Left lung (tissue), 4 donors: ENCODE measurements at regions not wholly inside any gene's neighbourhood (a gene's known extent, or its start where the extent isn't known, plus 50 kb on each side); places are given as distances from the start of the nearest gene placed in this dataset.

Source experiments
- ATAC-seq: fragments of 200-7000 bp; cut with Tn5 transposase; one replicate; pipeline ENCODE4 v1.9.1; 2020; ENCODE audit warnings: moderate library complexity
- DNase-seq, 4 donors: peaks; one replicate each; pipeline ENCODE4 v3.0.0-alpha.2; 2013 to 2020
- H3K27ac ChIP-seq, 2 donors: fragments of 200-600 bp; sonication (generic) in 1 of 2; one replicate each; pipeline versions ENCODE4 v1.5.0 to v1.8.0; 2020 to 2021
- H3K27me3 ChIP-seq, 2 donors: fragments of 200-600 bp; sonication (generic) in 1 of 2; one replicate each; pipeline versions ENCODE4 v1.5.0 to v1.8.0; 2020 to 2021
- H3K36me3 ChIP-seq, 2 donors: fragments of 200-600 bp; sonication (generic) in 1 of 2; one replicate each; pipeline versions ENCODE4 v1.5.0 to v1.8.0; 2020 to 2021
- H3K4me1 ChIP-seq, 2 donors: fragments of 200-600 bp; one replicate each; pipeline ENCODE4 v1.8.0; 2021
- H3K4me3 ChIP-seq, 2 donors: fragments of 200-600 bp; sonication (generic) in 1 of 2; one replicate each; pipeline versions ENCODE4 v1.5.0 to v1.8.0; 2020 to 2021; ENCODE audit warnings: mild to moderate bottlenecking in 1 of 2
- H3K9me3 ChIP-seq, 2 donors: fragments of 200-600 bp; sonication (generic) in 1 of 2; one replicate each; pipeline versions ENCODE4 v1.5.0 to v1.8.0; 2020 to 2021
- CTCF ChIP-seq, 2 donors: fragments of 200-600 bp; sonication (generic) in 1 of 2; IDR thresholded peaks; one replicate each; pipeline versions ENCODE4 v1.5.0 to v1.8.0; 2021; ENCODE audit warnings: antibody characterized with exemption in 2 of 2
- intact Hi-C, 2 donors: fragments of 100-400 bp; cut with DNase I; formaldehyde crosslinking; loops; one replicate each; pipeline versions ENCODE4 v1.11.2 to v1.14.2; 2022
- donor health status: DM: no; HTN: yes; CAD: no.
- donor health status: DM: no; HTN: no; CAD: no.

GRCh38 chr13:73131247-73131646 is 72.4 kb downstream of the KLF5 start:
- Histone ChIP-seq H3K9me3 (no peaks in the 10 kb centered on the region), H3K36me3 (no peaks in the 10 kb centered on the region), H3K27me3 (no peaks in the 10 kb centered on the region), H3K4me1 (no peaks in the 10 kb centered on the region), H3K4me3 (no peak overlapping the region), H3K27ac (no peak overlapping the region)
- DNase-seq (no peak), ATAC-seq (peak; percentile 53)
- TF ChIP-seq CTCF (IDR thresholded peaks at IDR 0.05) = no peak
- intact Hi-C loops = no loop called here

DNA sequence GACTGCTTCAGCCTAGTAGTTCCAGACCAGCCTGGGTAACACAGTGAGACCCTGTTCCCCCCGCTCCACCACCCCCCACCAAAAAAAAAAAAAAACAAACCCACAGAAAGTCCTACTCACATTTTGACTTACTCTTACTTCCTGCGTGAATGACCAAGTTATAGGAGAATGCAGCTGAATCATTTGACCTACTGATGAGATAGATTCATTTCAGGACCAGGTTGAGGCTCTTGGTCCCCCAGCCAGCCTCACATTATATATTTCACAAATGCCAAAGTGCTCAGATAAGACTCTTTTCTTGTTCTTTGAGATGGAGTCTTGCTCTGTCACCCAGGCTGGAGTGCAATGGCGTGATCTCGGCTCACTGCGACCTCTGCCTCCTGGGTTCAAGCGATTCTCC is 70.2 kb downstream of the KLF5 start:
- no peaks in the 10 kb centered on the region for H3K36me3 ChIP-seq
- no peaks in the 10 kb centered on the region for H3K4me1 ChIP-seq
- H3K27me3 ChIP-seq = no peaks in the 10 kb centered on the region
- ATAC-seq = no peak
- intact Hi-C loops = no loop called here
- H3K4me3 ChIP-seq = no peak overlapping the region
- no peaks in the 10 kb centered on the region for H3K9me3 ChIP-seq
- no peak overlapping the region for H3K27ac ChIP-seq
- no peak for TF ChIP-seq CTCF (IDR thresholded peaks at IDR 0.05)
- no peak for DNase-seq
